Right lobe of liver (tissue), 4 donors: ENCODE measurements at regions not wholly inside any gene's neighbourhood (a gene's known extent, or its start where the extent isn't known, plus 50 kb on each side); places are given as distances from the start of the nearest gene placed in this dataset.

Experiments used
- POLR2A ChIP-seq: fragments of 450-650 bp; IDR thresholded peaks from one replicate; pipeline ENCODE4 v1.6.1; 2017; ENCODE audit warnings: antibody characterized with exemption, mild to moderate bottlenecking
- TF ChIP-seq, protein P1 (sequence below), 4 donors: fragments of 200-600 bp in 3 of 4; fragments of 450-650 bp in 1 of 4; IDR thresholded peaks; one replicate each; pipeline versions ENCODE4 v1.5.1 to v1.8.0; 2016 to 2022; ENCODE audit warnings: antibody characterized with exemption in 4 of 4, mild to moderate bottlenecking in 2 of 4
- donor health status: DM: no; HTN: no; CAD: no.
- donor health status: DM: no; HTN: no; CAD: no.
- donor health status: DM: no; HTN: yes; CAD: no.

DNA sequence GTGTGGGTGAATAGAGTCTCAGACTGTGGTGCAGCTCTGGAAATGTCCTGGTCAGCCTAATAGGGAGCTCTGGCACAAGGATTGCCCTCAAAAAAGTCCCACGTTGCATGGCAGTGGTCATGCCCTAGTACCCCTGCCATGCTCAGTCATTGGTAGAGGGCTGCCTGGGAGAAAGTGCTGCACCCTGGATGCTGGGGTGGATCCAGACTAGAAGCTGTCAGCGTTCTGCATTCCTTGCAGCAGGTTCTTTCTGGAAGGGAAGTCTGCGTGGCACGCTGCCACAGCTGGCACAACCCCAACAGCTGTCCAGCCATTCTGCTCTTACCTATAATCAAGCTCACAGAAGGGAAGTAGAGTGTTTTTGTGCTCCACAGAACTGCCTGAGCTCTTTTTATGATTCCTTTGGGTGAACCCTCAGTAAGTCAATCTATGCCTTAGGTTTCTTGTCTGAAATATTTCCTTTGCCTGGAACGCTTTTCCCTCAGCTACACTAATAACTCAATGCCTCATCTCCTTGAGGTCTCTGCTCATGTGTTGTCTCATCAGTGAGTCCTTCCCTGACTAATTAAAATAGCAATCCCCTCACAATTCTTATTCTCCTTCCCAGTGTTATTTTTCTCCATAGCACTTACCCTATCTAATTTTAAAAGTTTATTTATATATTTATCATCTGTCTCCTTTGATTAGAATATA is 61.5 kb upstream of the JAK1 start:
- TF ChIP-seq, protein P1, sequence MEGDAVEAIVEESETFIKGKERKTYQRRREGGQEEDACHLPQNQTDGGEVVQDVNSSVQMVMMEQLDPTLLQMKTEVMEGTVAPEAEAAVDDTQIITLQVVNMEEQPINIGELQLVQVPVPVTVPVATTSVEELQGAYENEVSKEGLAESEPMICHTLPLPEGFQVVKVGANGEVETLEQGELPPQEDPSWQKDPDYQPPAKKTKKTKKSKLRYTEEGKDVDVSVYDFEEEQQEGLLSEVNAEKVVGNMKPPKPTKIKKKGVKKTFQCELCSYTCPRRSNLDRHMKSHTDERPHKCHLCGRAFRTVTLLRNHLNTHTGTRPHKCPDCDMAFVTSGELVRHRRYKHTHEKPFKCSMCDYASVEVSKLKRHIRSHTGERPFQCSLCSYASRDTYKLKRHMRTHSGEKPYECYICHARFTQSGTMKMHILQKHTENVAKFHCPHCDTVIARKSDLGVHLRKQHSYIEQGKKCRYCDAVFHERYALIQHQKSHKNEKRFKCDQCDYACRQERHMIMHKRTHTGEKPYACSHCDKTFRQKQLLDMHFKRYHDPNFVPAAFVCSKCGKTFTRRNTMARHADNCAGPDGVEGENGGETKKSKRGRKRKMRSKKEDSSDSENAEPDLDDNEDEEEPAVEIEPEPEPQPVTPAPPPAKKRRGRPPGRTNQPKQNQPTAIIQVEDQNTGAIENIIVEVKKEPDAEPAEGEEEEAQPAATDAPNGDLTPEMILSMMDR (IDR thresholded peaks at IDR 0.05) = no peak
- TF ChIP-seq POLR2A = no peak
